HG03558 (cell line): ENCODE measurements at regions not wholly inside any gene's neighbourhood (a gene's known extent, or its start where the extent isn't known, plus 50 kb on each side); places are given as distances from the start of the nearest gene placed in this dataset.
"Not testable (repeated sequence)": the region's sequence is repeated elsewhere in the genome, so short reads cannot be mapped to it uniquely, and the experiment has no call there.

ENCODE experiments used
- ATAC-seq: cut with Tn5 transposase; IDR thresholded peaks from one replicate; pipeline ENCODE4 v1.9.1; 2021; ENCODE audit warnings: moderate number of reproducible peaks; ENCODE audit not compliant: unreplicated experiment; ENCODE audit errors: extremely low read depth

DNA sequence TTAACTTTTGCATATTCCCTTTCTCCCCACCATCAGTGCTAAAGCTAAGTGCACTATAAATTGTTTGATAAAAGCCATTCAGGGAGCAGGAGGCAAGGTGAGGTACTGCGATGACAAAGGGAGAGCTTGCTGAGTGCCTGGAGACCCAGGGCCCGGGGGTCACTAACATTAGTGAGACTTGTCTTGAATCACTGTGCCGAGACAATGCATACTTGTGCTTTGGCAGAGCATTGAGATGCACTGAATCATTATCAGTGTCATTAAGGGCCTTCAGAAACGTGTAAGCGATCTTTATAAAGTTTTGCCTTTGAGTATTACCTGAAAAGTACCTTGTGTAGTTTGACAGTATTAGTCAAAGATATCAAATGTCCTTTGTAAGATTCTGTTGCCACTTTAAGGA lies 447.5 kb downstream of the PCNX1 start:
- no peak for ATAC-seq

DNA sequence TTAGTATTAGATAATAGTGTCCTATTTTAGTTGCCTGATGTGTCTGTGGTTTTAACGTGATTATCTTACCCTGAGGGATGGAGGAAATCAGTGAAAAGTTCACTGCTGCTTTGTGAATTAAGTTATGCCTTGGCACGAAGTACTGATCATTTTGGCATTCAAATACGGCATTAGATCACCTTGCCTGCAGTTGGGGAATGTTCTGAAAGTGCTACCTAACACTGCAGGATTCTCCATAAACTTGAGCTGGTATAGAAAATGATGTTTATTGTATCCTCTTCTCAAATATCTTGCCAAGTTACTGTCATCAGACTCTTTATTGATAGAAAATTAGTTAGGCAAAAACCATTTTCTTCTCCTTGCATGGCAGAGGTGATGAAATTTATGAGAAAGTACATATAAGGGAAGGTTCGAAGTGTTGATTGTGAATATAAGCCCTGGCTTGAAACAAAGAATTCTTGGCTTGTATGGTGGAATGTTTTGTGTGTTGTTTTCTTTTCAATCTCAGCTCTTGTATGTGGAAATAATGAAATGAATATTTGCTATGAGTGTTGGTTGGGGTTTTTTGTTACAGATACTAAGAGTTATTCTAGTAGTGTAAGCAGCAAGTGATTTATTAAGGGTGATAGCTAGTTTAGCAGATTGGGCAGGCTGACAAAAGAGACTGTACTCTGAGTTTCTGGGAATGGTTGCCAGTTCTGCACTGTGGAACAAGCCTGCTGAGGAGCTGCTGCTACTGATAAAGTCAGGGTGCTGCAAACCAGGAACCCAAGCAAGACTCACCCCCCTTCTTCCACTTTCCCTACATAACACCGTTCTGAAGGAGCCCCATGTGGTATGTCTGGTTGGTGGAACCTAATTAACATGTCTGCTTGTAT lies 448.3 kb downstream of the PCNX1 start:
- no peak for ATAC-seq

DNA sequence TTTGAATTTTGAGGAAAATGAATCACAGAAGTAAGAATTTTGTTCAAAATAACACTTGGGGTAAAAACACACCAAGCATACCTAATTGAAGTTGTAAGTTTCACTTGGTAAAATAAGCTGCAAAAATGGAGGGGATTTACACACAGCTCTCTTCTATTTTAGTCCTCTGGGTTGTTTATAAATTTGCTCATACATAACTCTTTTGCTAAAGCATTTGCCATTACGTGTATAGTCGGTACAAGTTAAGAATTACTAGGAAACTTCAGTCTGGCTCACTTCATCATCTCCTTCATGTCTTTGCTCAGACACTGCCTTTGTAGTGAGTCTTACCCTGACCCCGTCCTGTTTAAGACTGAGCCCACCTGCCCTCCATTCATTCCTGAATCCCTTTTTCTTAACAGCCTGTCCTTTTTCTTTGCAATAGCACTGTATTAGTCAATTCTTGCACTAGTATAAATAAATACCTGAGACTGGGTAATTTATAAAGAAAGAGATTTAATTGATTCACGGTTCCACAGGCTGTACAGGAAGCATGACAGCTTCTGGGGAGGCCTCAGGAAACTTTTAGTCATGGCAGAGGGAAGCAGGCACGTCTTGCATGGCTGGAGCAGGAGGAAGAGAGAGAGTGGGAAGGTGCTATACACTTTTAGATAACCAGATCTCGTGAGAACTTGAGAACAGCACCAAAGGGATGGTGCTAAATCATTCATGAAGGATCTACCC lies 451.1 kb downstream of the PCNX1 start:
- ATAC-seq, result no peak

DNA sequence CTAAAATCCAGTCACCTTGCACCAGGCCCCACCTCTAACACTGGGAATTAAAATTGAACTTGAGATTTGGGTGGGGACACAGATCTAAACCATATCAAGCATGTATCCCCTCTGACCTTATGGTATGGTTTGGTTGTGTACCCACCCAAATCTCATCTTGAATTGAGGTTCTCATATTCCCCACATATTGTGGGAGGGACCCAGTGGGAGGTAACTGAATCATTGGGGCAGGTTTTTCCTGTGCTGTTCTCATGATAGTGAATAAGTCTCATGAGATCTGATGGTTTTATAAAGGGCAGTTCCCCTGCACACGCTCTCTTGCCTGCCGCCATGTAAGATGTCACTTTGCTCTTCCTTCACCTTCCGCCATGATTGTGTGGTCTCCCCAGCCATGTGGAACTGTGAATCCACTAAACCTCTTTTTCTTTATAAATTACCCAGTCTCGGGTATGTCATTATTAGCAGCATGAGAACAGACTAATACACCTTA lies 451.7 kb downstream of the PCNX1 start:
- ATAC-seq, result not testable (repeated sequence)

DNA sequence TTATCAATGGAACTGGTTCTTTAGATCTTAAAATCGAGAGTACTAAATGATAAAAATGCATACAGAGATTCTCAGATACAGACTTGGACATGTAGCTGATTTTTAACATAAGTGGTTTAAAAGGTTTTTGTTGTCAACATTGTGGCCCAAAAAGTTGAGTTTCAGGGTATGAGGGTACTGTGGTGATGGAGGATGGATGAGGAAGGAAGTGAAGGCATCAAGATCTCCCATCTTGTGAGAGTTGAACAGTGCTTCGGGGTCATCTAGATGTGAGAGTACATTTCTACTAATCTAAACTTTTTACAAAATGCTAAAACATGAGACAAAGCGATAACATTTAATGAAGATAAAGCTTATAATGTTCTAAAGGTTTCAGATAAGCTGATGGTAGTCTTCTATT lies 452.6 kb downstream of the PCNX1 start:
- ATAC-seq, result no peak

DNA sequence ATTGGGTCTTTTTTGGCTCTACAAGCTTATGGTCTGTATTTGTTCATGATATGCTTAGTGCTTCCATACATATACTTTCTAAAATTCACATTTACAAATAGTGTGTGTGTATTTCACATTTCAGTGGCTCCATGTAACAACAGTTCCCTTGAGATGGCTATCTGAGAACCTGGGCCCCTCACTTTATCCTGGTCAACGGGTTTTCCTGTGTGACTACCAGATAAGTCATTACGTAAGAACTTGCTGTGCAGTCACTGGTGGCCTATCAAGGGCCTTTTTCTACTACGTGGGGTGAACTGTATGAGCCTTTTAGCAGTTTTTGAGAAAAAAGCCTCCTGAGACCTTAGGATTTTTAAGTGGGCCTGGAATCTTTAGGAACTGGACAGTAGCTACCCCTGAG lies 454.1 kb downstream of the PCNX1 start:
- no peak for ATAC-seq

DNA sequence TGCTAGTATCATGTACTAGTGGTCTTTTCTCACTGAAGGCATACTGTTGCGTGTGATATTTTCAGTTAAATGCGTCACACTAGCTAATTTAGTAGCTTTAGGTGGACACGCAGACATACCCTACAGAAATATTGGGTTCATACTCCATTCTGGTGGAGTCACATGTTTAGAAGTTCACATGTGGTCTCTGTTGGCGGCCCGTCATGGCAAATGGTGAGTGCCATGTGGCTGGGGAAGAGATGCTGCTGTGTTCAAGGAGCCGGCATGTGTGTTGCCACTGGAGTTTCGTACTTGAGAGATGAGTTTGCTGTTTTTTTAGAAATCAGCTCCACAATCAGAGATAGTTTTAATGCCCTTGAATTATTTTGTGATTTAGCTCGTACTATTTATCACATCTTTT lies 454.6 kb downstream of the PCNX1 start:
- ATAC-seq, result no peak

DNA sequence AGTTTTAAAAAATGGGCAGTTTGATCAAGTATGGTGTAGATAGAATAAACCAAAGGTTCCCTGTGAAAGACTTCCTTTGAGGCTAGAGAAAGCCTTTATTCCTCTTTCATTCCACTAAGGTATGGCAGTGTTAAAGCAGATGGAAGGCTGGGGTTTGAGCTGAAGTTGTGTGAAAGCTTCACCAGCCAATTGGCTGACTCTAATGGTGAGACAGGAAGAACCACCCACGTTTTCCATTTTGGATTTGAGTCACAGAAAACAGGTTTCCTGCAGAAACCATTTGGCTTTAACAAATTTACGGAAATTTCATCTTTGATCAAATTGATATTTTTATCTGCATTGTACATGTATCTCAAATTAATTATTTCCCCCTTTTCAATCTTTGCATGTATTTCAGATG lies 455.0 kb downstream of the PCNX1 start:
- ATAC-seq, result no peak

DNA sequence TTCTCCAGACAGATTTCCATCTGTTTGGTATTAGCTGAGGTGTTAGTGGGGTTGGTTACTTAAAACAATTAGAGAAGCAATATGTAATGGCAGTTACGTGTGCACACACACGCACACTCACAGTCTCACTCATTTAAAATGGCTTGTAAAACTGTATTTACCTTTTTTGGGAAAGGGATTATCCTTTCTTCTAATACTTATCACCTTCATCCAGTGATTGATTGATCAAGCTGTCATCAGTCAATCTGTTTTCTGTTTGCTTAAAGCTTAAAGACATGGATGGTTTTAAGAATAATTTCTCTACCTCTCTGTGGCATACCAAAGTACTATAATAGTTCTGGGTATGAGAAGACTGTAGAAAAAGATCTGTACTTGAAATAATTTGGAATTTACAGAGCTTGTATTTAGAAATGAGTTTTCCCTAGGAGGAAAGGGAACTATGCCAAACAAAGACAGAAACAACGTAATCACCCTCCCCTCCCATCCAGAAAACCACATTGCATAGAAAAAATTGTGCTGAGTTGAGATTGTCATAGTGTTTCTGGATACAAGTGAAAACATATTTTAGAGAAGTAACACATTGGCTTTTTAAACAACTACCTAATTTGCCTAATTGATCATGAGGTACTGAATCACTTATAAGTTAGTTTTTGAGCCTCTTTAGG lies 455.8 kb downstream of the PCNX1 start:
- ATAC-seq, result no peak

DNA sequence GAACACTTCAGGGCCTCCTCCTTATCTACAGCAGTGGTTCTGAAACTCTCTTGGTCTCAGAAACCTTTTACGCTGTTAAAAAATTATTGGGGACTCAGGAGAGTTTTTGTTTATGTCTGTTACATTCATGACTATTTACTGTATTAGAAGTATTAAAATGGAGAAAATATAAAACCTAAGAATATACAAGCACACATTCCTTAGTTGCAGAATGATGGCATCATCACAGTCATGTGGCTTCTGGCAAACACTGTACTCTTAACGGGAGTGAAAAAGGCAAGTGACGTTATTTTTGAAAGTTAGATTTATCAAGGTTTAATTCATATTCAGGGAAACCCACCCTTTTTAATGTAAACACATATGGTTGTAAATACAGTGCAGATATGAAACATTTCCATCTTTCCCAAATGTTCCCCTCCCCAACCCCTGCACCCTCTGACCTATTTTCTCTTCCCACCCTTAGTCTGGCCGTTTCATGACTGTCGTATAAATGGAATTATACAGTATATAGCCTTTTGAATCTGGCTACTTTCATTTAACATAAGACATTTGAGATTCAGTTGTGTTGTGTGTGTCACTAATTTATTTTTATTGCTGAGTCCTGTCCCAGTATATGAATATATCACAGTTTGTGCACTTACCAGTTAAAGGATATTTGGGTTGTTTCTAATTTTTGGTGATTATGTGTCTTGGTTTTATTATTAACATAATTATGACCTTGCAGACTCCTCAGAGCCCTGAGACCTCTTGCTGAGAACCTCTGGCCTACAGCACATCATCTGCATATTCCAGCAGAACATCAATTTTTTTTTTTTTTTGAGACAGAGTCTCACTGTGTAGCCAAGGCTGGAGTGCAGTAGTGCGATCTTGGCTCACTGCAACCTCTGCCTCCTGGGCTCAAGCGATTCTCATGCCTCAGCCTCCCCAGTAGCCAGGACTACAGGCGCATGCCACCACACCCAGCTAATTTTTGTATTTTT lies 457.0 kb downstream of the PCNX1 start:
- no peak for ATAC-seq

DNA sequence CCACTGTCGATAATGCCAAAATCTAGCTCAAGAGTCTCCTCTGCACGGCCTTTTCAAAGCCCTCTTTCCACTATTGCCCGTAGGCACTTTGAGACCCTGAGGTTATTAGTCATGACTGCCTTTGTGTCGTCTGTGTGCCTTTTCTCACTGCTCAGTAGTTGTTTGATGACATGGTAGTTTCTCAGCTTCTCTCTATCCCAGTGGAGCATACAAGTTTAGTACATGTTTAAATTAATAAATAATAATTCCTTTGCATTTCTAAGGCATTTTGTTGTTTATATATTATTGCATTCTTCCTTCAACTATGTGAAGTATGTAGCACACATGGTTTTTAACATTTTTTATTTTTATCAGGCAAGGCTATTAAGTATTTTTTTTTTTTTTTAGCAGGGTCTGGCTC lies 458.1 kb downstream of the PCNX1 start:
- ATAC-seq, result no peak

DNA sequence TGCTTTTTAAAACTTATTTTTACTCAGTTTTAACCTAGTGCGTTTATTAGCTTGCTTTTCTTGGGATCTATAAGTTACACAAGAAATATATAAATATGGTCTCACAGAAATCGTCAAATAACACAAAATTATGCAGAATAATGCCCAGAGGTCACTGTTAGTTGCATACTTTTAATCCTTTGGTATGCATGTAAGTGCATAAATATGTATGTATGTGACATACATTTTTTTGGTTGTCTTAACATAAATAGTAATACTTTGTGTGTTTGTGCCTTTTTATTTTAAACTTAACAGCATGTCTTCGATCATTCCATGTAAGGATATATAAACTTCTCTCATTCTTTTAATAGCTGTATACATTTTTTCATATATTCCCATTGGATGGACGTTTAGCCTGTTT lies 459.6 kb downstream of the PCNX1 start:
- no peak for ATAC-seq

DNA sequence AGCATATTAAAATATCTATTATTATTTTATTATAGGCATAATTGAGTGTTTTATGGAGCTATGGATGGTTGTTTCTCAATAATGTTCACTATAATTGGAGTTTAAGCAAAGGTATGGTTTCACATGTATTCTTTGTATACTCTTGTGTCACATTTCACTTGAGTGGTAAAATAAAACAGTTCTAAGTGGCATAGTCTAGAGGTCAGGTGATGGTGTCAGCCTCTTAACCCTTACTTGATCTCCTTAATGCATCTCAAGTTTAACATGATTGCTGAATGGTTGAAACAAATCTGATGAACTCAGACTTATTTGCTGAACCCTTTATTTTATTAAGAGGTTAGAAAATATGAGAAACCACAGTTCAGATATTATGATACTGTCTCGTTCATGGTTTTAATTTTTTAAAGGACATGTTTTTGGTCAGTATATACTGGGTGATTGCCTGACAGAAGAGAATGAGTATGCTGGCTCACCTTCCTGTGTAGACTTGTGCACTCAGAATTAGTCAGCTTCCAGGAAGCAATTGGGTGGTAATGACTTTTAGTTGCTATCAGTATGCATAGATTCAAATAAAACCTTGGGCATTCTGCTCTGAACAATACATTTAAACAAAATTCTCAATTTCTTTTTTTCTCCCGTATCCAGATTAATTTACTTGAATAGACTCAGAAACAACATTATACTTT lies 464.6 kb downstream of the PCNX1 start:
- peak; percentile 77 for ATAC-seq

DNA sequence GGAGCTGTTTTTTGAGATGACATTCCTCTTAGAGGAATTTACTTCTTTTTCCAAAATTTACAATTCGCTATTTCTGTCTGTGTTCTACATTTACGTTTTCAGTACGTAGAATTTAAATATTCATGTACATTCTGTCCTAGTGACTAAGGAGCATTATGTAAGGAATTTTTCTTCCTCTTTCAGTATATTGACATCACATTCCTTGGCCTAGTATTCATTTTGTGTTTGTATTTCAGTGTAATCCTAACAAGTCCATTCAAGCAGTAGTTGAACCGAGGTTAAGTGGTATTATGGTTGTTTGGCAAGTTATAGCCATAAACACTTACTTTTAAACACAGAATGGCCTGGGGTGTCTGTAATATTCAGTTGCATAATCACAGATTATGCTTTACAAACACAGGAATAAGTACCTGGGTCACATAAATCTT lies 465.2 kb downstream of the PCNX1 start:
- ATAC-seq, result no peak

DNA sequence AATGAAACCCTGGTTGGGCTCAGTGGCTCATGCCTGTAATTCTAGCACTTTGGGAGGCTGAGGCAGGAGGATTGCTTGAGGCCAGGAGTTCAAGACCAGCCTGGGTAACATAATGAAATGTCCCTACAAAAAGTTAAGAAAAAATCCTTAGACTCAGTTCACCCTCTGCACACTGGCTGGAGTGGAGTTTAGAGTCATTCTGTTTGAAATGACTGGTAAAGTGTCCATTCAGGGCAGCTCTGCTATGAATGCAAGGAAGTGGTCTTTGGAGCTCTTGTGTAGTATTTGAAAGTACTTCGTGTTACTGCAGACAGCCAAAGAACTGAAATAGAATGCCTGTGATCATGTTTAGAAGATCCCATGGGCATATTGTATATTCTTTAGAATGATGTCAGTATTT lies 466.5 kb downstream of the PCNX1 start:
- no peak for ATAC-seq

DNA sequence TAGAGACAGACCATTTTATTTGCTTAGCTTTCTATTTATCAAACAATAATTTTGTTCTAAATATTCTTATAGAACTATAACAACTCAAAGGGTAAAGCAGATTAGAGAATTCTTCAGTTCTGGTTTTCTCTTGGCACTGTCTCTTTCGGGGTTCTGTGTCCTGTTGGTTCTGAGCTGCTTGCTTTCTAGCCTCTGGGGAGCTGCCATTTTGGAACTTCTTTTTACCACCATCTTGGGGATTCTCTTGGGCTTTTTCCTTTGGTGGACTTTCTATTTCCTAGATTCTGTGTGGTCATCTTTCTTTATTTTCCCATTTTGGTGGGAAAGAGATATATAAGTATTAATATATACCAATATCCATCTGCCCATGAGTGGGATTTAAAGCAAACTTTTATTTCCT lies 467.7 kb downstream of the PCNX1 start:
- ATAC-seq, result no peak

DNA sequence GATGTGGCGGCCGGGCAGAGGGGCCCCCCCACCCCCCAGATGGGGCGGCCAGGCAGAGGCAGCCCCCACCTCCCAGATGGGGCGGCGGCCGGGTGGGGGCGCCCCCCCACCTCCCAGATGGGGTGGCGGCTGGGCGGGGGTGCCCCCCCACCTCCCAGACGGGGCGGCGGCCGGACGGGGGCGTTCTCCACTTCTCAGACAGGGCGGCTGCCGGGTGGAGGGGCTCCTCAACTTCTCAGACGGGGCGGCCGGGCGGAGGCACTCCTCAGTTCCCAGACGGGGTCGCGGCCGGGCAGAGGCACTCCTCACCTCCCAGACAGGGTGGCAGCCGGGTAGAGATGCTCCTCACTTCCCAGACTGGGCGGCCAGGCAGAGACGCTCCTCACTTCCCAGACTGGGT lies 469.8 kb downstream of the PCNX1 start:
- ATAC-seq, result no peak

DNA sequence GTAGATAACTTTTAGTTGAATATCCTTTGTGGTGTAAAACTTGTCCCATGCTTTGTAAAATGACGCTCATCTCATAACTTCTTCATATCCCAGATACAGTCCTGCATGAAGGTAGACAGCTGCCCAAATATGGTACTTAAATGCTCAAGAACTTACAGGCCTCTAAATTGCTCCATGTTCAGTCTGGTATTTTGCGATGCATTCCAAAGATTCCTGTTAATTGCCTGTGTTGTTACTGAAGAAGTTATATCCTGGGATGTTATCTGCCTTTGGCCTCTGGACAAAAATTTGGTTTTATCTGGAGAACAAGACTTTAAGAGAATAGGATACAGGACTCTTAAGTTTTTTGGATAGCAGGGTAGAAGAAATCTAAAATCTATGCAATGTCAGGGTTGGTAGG lies 473.0 kb downstream of the PCNX1 start:
- no peak for ATAC-seq

DNA sequence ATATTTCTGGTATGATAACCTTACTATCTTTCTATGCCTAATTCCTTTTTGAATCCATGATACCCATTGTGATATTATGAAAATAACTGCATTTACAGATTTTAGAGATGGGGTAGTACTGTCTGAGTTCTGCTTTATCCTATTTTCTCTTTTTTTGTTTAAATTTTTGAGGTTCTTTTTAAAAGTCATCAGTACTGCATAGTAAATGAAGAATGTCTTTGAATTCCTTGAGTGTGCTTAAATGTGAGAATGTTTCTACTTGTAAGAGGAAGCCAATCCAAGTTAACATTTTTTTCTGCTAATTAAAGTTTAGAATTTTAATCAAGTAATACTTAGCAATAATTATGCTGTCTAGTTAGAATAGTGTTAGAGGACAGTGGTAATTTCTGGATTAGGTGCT lies 474.6 kb downstream of the PCNX1 start:
- ATAC-seq, result no peak
